HUES48 (cell line): ENCODE measurements at regions not wholly inside any gene's neighbourhood (a gene's known extent, or its start where the extent isn't known, plus 50 kb on each side); places are given as distances from the start of the nearest gene placed in this dataset.
"Not testable (repeated sequence)": the region's sequence is repeated elsewhere in the genome, so short reads cannot be mapped to it uniquely, and the experiment has no call there.

Source experiments
- H3K27ac ChIP-seq: one replicate; pipeline ENCODE4 v1.7.0; 2013; ENCODE audit warnings: low read depth, low read length, inconsistent platforms
- H3K27me3 ChIP-seq: 2 replicates; pipeline ENCODE4 v1.6.1; 2013; ENCODE audit warnings: mild to moderate bottlenecking, low read length; ENCODE audit not compliant: control insufficient read depth, insufficient read depth
- H3K36me3 ChIP-seq: 2 replicates; pipeline ENCODE4 v1.6.1; 2013; ENCODE audit warnings: low read length; ENCODE audit not compliant: control insufficient read depth, insufficient read depth
- H3K4me1 ChIP-seq: 2 replicates; pipeline ENCODE4 v1.6.1; 2013; ENCODE audit warnings: mild to moderate bottlenecking, low read length; ENCODE audit not compliant: control insufficient read depth, insufficient read depth
- H3K4me3 ChIP-seq: 2 replicates; pipeline ENCODE4 v1.5.1; 2013; ENCODE audit warnings: mild to moderate bottlenecking, low read depth, low read length
- H3K9ac ChIP-seq: 2 replicates; pipeline ENCODE4 v1.6.1; 2013; ENCODE audit warnings: mild to moderate bottlenecking, low read depth, low read length, moderate library complexity
- H3K9me3 ChIP-seq: 2 replicates; pipeline ENCODE4 v1.6.1; 2013; ENCODE audit warnings: low read length; ENCODE audit not compliant: control insufficient read depth, insufficient read depth

DNA sequence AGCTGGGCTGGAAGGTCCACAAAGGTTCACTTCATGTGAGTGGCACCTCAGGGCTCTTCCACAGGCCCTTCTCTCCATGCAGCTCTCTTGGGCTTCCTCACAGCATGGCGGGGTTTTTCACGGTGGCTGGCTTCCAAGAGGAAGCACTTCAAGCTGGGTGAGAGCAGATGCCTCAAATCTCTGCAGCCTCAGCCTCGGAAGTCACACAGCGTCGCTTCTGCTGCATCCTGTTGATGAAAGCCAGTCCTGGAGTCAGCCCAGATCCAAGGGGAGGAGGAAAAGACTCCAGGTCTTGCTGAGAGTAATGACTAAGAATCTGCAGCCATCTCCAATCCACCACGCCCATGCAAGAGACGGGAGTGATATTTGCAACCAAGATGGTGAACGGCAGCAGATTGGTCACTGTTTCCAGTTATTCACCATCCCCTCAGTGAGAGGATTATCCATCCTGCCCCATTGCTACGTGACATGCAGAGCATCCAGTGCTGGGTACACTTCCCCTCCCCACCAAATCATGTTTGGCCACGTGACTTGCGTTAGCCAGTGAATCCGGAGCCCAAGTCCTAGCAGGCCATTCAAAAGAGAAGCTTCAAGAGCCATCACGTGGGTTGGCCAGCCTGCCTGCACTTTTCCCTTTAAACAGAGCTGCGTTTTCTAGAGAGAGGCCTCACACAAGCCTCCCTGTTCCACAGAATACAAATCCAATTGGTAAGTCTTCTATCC lies 173.9 kb downstream of the C9orf50 start:
- no peak overlapping the region for H3K9ac ChIP-seq
- H3K4me1 ChIP-seq: no peaks in the 10 kb centered on the region
- peaks cover 8% of the 10 kb centered on the region for H3K27me3 ChIP-seq
- no peaks in the 10 kb centered on the region for H3K9me3 ChIP-seq
- no peaks in the 10 kb centered on the region for H3K36me3 ChIP-seq
- no peak overlapping the region for H3K27ac ChIP-seq
- no peak overlapping the region for H3K4me3 ChIP-seq

DNA sequence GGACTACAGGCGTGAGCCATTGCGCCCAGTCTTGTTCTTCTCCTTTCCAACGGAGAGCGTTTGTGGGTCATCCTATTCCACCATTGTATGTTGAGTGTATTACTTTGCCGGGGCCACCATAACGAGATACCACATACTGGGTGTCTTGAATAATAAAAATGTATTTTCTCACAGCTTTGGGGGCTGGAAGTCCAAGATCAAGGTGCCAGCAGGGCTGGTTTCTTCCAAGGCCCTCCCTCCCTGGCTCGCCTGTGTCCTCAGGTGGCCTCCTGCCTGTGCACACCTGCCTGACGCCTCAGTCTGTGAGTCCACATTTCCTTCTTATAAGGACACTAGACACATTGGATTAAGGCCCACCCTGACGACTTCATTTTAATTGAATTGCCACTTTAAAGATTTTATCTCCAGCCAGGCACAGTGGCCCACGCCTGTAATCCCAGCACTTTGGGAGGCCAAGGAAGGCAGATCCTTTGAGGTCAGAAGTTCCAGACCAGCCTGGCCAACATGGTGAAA lies 175.1 kb downstream of the C9orf50 start:
- Histone ChIP-seq H3K36me3 (no peaks in the 10 kb centered on the region), H3K9me3 (no peaks in the 10 kb centered on the region), H3K4me3 (no peak overlapping the region), H3K27me3 (peaks cover 8% of the 10 kb centered on the region), H3K9ac (no peak overlapping the region), H3K27ac (no peak overlapping the region), H3K4me1 (no peaks in the 10 kb centered on the region)

DNA sequence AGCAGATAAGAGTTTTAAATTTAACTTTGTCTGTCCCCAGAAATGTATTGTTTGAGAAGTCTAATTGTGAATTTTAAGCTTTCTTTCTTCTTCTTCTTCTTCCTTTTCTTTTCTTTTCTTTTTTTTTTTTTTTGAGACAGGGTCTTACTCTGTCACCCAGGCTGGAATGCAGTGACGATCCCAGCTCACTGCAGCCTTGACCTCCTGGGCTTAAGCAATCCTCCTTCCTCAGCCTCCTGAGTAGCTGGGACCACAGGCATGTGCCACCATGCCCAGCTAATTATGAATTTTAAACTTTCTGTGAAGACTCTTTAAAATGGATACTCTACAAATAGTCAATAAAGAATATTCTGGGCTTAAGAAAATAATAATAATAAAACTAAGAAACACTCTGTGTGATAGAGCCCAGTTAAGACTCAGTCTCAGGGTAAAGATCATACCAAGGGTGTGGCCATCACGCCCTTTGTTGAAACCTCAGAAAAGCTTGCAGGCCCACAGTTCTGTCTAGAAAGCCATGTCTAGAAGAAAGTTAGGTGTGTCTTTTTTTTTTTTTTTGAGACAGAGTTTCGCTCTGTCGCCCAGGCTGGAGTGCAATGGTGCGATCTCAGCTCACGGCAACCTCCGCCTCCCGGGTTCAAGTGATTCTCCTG lies 177.3 kb downstream of the C9orf50 start:
- not testable (repeated sequence) for H3K27ac ChIP-seq, H3K4me3 ChIP-seq, H3K36me3 ChIP-seq, H3K9me3 ChIP-seq, H3K4me1 ChIP-seq, H3K9ac ChIP-seq
- peaks cover 26% of the 10 kb centered on the region for H3K27me3 ChIP-seq

DNA sequence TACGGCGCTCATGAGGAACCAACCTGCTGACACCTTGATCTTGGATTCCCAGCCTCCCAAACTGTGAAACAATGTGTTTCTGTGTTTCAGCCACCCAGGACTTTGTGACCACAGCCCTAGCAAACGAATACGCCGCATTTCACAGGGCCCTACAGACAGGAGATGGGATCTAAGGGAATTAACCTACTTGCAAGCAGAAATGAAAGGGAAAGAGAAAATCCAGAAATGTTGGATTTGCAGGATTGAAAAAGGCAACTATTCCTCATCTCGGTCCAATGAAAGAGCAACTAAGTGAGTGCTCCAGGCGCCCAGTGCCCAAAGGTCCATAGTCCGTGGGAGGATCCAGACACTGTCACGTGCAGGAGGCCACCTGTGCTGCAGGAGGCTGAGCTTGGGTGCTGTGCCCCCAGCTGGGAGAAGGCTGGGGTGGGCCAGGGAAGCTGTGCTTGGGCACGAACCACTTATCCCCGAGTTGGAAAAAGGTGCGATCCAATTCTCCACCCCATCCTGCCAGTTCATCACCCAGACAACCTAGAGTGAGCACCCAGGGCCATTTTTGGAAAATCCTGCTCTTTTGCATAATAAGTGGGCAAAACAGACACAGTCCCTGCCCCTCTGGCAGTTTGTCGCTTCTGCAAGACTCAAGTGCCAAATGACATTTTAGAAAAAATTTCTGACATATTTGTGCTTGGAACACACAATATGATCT lies 177.9 kb downstream of the C9orf50 start:
- no peaks in the 10 kb centered on the region; the same call in 1 of the 2 replicates for H3K9me3 ChIP-seq
- no peak overlapping the region for H3K27ac ChIP-seq
- no peak overlapping the region for H3K9ac ChIP-seq
- no peaks in the 10 kb centered on the region; the same call in 1 of the 2 replicates for H3K4me1 ChIP-seq
- no peaks in the 10 kb centered on the region for H3K36me3 ChIP-seq
- H3K4me3 ChIP-seq: no peak overlapping the region
- peaks cover 33% of the 10 kb centered on the region for H3K27me3 ChIP-seq

DNA sequence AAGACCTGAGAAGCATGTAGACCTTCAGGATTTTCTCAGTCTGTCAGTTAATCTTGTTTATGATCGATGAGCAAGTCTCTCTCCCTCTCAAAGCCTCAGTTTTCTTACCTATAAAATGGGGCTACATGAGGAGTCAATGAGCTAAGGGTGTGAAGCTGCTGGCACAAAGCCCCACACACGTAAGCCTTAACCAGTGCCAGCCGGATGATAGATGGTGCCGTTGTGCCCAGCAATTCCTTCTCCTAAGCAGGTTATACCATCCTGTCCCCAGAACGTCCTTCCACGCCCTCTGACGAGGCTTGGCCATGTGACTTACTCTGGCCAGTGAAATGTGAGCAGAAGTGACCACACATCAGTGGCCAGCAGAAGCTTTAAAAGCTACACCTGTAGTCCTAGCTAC lies 179.0 kb downstream of the C9orf50 start:
- Histone ChIP-seq H3K27me3 (peaks cover 44% of the 10 kb centered on the region), H3K4me1 (peaks cover 1% of the 10 kb centered on the region; the same call in 1 of the 2 replicates), H3K4me3 (no peak overlapping the region), H3K27ac (no peak overlapping the region), H3K9me3 (no peaks in the 10 kb centered on the region; the same call in 1 of the 2 replicates), H3K9ac (no peak overlapping the region), H3K36me3 (no peaks in the 10 kb centered on the region)

DNA sequence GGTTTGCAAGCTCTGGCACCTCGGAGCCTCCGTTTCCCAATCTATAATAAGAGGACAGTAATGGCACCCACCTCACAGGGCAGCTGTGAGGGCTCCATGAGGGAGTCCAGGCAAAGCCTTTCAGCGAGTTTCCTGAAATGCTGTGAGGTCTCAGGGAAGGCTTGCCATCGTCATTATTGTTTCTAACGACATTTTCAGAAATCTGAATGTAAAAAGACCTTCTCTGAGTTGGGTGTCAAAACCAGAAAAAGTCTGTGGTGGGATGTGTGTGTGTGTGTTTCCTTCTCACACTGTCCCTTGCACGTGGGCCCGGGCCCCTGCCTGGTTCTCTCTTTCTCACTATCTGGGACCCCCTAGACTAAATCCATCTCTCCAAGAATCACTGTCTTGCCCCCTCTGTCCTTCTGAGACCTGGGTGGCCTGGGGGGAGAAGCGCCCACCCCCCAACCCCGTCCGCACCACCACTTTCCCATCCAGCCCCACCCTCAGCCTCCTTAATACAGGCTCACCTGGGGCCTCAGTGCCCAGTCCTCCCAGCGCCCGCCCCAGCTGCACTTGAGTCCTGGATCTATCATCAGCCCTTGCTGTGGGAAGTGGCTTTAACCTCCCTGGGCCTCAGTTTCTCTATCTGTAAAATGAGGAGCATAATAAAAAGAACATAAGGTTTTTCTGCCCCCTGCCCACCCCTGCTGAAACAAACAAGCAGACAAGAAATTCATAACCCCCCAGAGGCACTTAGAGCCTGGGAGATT lies 180.3 kb downstream of the C9orf50 start:
- H3K4me3 ChIP-seq: no peak overlapping the region
- H3K4me1 ChIP-seq: peaks cover 9% of the 10 kb centered on the region; the same call in 1 of the 2 replicates
- no peaks in the 10 kb centered on the region for H3K36me3 ChIP-seq
- H3K9me3 ChIP-seq: no peaks in the 10 kb centered on the region; the same call in 1 of the 2 replicates
- peaks cover 56% of the 10 kb centered on the region for H3K27me3 ChIP-seq
- H3K9ac ChIP-seq: no peak overlapping the region
- H3K27ac ChIP-seq: no peak overlapping the region

DNA sequence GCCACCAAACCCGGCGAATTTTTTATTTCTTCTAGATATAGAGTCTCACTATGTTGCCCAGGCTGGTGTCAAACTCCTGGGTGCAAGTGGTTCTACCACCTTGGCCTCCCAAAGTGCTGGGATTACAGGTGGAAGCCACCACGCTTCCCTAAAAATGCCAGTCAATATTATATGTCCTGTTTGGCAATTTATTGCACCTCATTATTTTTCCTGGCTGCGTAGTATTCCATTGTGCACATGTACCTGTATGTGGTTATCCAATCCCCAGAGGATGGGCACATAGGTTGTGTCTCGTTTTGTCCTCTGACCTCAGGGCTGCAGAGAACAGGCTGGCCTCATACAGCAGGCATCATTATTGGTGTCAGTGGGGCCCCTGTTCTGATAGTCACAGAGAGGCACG lies 181.7 kb downstream of the C9orf50 start:
- Histone ChIP-seq H3K4me1 (peaks cover 9% of the 10 kb centered on the region; the same call in 1 of the 2 replicates), H3K9ac (no peak overlapping the region), H3K36me3 (no peaks in the 10 kb centered on the region), H3K4me3 (no peak overlapping the region), H3K9me3 (no peaks in the 10 kb centered on the region; the same call in 1 of the 2 replicates), H3K27me3 (peaks cover 68% of the 10 kb centered on the region), H3K27ac (no peak overlapping the region)

DNA sequence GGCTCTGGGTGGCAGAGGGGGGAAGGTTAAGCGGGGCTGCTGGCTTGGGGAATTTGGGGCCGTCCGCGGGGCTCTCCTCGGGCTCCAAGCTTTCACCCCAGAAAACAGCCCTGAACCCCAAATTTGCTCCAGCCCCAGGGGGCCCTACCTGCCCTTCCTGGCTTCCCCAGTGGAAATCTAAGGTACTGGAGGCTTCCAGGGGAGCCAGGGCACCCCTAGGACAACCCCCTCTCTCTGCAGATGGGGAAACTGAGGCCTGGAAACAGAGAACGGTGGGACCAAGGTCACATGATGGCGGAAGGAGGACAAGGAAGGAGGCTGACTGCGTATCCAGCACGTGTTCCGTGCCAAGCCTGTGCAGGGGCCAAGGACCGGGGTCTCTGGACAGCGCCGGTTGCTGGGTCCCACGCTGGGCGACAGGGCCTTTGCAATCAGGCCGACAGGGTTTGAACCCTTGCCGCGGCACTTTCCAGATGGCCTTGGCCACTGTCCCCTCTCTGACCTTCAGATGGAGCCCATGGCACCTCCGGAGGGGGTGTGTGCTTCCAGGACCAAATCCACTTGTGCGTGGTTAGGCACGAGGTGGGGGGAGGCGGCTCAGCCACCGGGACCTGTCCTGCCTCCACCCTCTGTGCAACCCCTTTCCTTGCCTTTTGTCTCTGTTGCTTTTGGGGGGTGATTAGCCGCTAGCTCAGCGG lies 183.1 kb downstream of the C9orf50 start:
- Histone ChIP-seq H3K4me3 (peak overlapping the region; percentile 59), H3K9me3 (no peaks in the 10 kb centered on the region; the same call in 1 of the 2 replicates), H3K36me3 (no peaks in the 10 kb centered on the region), H3K27ac (no peak overlapping the region), H3K27me3 (peaks cover 68% of the 10 kb centered on the region), H3K9ac (no peak overlapping the region), H3K4me1 (peaks cover 9% of the 10 kb centered on the region; the same call in 1 of the 2 replicates)

DNA sequence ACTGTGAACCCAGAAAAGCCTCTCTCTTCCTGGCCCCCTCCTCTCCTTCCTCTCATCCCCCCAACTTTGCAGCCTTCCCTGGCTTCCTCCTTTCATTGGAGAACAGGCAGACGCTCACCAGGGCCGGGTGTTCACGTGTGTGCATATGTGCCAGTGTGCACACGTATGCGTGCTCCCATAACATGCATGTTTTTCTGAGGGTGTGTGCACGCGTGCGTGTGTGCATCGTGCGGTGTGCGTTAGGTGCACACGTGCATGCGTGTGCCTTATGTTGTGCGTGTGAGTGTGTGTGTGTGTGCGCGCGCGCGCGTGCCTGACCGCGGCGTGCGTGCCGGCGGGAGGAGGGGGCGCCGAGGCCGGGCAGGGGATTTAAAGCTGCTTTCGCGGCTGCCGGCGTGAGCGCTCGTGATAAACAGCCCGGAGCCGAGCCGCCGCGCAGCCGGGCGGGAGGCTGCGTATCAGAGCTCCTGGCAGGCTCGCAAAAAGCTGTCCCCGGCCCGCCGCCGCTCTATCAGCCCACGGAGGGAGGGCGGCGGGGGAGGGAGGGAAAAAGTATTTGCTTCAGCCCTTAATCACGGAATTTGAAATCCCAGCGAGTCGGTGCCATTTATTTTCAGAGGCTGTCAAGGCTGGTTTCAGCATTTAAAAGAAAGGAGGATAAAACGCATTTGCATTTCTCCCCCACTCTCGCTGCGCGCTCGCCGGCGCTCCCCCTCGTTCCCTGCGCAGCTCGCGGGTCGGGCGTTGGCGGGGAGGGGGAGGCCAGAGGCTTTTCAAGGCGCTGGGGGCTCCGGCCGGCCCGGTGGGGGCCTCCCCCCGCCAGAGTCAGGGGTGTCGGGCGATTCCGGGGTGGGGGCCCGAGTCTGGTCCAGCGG lies 183.9 kb downstream of the C9orf50 start:
- Histone ChIP-seq H3K9ac (no peak overlapping the region), H3K27ac (no peak overlapping the region), H3K4me3 (peak overlapping the region; percentile 59), H3K4me1 (peaks cover 9% of the 10 kb centered on the region; the same call in 1 of the 2 replicates), H3K9me3 (no peaks in the 10 kb centered on the region; the same call in 1 of the 2 replicates), H3K36me3 (no peaks in the 10 kb centered on the region), H3K27me3 (peaks cover 65% of the 10 kb centered on the region)
